HG03354 (cell line): ENCODE measurements at regions not wholly inside any gene's neighbourhood (a gene's known extent, or its start where the extent isn't known, plus 50 kb on each side); places are given as distances from the start of the nearest gene placed in this dataset.

ENCODE experiments used
- ATAC-seq: cut with Tn5 transposase; IDR thresholded peaks from one replicate; pipeline ENCODE4 v1.9.1; 2021; ENCODE audit warnings: mild to moderate bottlenecking; ENCODE audit not compliant: unreplicated experiment, poor library complexity, severe bottlenecking

- ATAC-seq, result no peak
Observed at GRCh38 chr18:42574871-42575270, 540.6 kb downstream of the RIT2 start.

- no peak for ATAC-seq
Observed at GRCh38 chr18:42576124-42576523, 539.4 kb downstream of the RIT2 start.

GRCh38 chr18:42578792-42579191 is 536.7 kb downstream of the RIT2 start:
- no peak for ATAC-seq

- no peak for ATAC-seq
Observed at GRCh38 chr18:42582266-42582665, 533.2 kb downstream of the RIT2 start.

- ATAC-seq, result no peak
Observed at GRCh38 chr18:42583283-42583731, 532.2 kb downstream of the RIT2 start.

- ATAC-seq, result no peak
Observed at GRCh38 chr18:42586601-42587000, 528.9 kb downstream of the RIT2 start.

- no peak for ATAC-seq
Observed at GRCh38 chr18:42588786-42589185, 526.7 kb downstream of the RIT2 start.

- no peak for ATAC-seq
Observed at GRCh38 chr18:42604820-42605219, 510.7 kb downstream of the RIT2 start.

GRCh38 chr18:42606886-42607495 is 508.5 kb downstream of the RIT2 start:
- ATAC-seq, result no peak

GRCh38 chr18:42611134-42611533 is 504.4 kb downstream of the RIT2 start:
- no peak for ATAC-seq

GRCh38 chr18:42614619-42615293 is 500.7 kb downstream of the RIT2 start:
- no peak for ATAC-seq

GRCh38 chr18:42617221-42617620 is 498.3 kb downstream of the RIT2 start:
- ATAC-seq, result no peak

- ATAC-seq, result no peak
Observed at GRCh38 chr18:42619771-42620170, 495.7 kb downstream of the RIT2 start.

- ATAC-seq, result no peak
Observed at GRCh38 chr18:42620657-42621056, 494.8 kb downstream of the RIT2 start.

- no peak for ATAC-seq
Observed at GRCh38 chr18:42623935-42624334, 491.6 kb downstream of the RIT2 start.

- no peak for ATAC-seq
Observed at GRCh38 chr18:42632801-42633200, 482.7 kb downstream of the RIT2 start.

GRCh38 chr18:42635378-42636048 is 480.0 kb downstream of the RIT2 start:
- no peak for ATAC-seq

GRCh38 chr18:42636309-42636708 is 479.2 kb downstream of the RIT2 start:
- no peak for ATAC-seq

- ATAC-seq, result no peak
Observed at GRCh38 chr18:42640160-42640559, 475.3 kb downstream of the RIT2 start.

- no peak for ATAC-seq
Observed at GRCh38 chr18:42641996-42642395, 473.5 kb downstream of the RIT2 start.

- ATAC-seq, result no peak
Observed at GRCh38 chr18:42644729-42645131, 470.8 kb downstream of the RIT2 start.
